NCI-H510A treated with DMSO at 0.1 percent for 48 hours (cell line): ENCODE measurements at regions not wholly inside any gene's neighbourhood (a gene's known extent, or its start where the extent isn't known, plus 50 kb on each side); places are given as distances from the start of the nearest gene placed in this dataset.

Source experiments
- DNase-seq: peaks from one replicate; lab custom pipeline; 2025; lab: John Stamatoyannopoulos, UW

DNA sequence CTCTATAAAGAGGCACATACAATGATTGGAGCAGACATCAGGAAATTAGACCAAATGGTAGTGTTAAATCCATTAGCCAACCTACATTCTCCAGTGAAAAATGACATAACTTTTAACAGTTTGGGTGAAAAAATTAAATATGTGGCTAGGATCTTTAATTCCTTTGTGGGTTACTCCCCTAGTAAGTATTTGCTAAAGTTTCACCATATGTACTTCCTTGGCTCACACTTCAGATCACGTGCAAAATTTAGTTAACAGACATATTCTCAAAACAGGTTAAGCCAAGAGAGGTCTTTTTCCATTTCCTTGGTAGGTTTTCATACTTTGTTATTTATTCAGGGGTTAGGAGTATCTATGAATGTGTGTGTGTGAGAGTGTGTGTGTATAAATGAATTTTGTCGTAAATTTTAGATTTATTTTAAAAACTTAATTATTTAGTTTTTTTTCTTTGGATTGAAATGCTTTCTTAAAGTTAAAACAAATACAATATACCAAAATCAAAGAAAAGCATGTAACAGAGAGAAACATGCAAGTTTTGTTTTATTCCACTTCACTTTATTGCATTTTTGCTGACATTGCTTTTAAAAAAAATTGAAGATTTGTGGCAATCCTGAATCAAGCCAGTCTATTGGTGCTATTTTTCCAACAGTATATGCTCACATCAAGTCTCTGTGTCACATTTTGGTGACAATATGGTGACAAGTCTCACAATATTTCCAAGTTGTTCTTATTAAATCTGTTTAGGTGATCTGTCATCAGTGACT lies 258.7 kb downstream of the FLRT2 start:
- no peak for DNase-seq

DNA sequence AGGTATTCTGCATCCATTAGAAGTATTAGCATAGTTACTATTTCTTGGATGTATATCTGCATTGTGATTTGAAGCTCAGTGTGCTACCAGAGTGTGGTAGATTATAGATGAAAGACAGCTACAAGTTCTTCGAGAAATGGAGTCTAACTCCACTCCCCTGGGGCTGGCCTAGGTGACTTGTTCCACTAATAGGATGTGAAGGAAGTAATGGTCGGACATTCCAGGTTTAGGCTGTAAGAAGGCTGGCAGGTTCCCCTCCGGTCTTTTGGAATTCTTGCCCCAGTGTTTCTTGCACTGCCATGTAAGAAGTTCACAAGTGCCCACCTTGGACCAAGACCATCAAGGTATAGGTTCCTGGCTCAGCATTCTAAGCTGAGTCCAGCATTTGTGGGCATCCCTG lies 236.4 kb downstream of the FLRT2 start:
- no peak for DNase-seq

DNA sequence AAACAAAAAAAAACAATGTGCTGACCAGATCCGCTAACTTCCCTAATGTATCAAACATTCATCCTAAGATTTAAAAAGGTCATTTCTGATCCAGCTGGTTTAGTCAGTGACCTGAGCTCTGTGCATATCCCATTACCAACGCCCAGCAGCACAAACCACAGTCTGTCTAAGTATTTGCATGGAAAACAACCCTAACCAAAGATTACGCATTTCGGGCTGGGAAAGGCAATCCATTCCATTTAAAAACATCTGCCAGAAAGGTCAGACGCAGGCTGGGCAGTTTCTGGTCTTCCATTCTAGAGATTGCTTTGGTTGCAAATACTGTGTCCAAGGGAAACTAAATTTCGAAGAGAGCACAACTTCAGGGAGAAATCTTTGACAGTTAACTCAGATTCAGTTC lies 234.9 kb downstream of the FLRT2 start:
- no peak for DNase-seq

DNA sequence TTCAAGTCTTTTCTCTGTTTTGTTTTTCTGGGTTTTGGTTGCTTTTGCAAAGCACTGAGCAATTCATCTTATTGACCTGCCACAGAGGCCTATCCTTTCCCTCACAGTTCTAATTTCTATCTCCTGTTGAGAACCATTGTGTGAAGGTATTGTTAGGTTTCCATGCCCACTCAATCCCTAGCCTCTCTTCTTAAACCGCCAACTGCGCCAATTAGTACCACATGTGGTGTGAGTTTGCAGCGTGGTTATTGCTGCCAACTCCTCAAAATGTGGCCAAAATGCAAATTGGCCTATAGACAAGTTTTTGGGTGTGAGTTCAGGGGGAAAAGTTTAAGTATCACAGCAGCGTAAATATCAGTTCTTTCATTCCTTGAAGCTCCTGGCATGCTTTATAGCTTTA lies 232.6 kb downstream of the FLRT2 start:
- DNase-seq = no peak

DNA sequence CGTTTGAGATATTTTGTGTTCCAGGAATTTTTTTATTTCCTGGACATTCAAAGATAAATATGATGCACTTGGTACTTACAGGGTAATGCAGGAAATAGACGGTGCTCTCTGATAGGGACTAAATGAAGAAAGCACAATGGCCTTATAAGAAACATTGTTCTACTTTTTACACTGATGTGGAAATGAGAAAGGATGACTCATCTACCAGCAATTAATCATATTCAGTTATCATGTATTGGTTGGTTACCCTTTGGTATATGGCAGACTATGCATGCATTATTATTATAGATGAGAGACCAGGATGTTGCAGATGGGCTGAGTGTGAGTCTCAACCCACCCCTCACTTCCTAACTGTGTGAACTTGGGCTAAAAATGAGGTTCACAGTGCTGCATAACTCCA lies 222.2 kb downstream of the FLRT2 start:
- DNase-seq = no peak

DNA sequence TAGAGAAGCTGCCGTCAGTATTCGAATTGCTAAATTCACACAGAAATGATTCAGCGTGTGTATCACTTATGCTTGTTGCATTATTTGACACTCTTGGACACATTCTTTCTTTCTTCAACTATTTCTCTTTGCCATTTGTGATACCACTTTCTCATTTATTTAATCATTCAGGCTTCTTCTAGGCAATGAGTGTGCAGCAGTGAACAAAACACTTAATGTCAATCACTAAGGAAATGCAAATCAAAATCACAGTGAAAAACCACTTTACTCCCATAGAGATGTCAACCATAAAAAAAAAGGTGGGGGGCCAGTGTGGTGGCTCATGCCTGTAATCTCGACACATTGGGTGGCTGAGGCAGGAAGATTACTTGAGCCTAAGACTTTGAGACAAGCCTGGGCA lies 214.6 kb downstream of the FLRT2 start:
- DNase-seq = no peak

DNA sequence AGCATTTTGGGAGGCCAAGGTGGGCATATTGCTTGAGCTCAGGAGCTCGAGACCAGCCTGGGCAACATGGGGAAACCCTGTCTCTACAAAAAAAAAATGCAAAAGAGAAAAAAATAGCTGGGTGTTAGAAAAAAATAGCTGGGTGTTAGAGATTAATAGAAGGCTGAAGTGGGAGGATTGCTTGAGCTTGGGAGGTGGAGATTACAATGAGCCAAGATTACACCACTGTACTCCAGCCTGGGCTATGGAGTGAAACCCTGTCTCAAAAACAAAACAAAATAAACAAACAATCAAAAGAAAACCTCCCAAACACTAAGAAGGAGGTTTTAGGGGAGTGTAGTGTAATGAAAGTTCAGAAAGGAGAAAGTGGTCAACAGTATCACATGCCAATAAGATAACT lies 202.1 kb downstream of the FLRT2 start:
- no peak for DNase-seq

DNA sequence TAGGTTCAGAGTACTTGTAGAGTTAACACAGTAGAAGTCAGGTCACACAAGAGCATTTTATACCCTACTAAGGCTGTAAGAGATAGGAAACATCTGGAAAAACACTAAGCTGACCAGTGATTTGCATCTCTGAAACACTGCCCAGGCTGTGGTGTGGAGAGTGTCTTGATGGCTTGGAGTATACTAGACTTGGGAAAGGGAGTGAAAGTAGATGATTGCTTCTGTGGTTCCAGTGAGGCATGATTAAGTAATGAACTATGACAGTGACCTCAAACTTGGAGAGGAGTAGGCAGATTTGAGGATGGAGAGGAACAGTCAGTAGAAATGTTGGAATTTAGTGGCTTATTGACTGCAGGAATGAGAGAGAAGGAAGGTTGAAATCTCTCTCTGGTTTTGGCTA lies 201.2 kb downstream of the FLRT2 start:
- no peak for DNase-seq

DNA sequence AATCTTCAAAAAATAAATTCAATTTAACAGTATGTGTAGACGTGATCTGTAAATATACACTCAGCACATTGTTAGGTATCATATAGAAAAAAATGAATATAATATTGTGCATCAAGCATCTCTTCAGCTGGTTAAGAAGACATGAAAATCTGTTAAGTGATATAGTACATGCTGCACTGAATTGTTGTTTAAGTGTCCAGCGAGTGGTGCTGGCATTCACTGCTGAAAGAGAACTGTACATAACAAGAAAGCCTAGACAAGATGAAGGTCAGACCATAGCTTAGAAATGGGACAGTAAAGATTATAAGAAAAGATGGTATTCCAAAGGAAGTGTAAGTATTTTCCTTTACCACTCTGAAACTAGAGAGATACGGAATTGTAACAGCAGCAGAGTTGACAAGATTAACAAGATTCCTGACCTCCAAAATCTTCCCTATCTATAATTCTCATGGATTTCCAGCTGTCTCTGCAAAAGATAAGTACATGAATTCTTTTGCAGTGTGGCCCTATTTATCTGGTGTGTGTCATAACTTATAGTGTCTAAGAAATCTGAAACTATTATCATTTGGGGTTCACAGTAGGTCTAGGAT lies 198.6 kb downstream of the FLRT2 start:
- no peak for DNase-seq

DNA sequence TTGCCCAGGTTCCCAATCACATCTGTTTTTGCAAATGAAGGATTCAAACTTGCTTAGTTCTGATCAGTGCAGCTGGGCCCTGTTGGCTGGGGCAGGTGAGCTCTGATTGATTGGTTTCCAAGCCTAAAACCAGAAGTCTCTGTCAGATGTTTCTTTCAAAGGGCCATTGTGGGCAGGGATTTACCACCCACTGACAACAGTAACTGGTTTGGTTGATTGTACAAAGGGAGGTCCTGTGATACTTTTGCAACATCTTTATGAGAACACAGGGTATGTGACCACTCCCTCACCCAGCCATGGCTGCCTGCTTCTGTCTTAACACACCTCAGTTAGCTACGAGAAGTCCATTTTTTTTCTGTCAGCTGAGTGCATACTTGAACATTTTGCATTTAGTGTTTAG lies 184.1 kb downstream of the FLRT2 start:
- DNase-seq = no peak

DNA sequence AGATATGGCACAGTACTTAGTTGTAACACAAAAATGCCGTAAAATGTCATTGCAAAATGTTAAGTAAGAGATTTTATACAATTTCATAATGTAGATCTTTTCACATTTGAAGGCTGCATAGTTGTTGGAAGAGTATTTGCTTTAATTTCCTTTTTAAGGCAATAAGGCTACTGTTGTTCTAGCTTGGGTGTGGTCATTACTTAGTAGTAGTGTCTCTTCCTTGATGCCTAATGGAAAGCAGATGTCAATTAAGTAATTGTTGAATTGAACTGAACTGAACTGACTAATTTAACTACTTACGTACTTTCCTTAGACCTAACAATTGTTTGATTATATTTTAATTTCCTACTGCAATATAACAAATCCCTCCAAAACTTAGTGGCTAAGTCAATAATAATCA lies 181.7 kb downstream of the FLRT2 start:
- DNase-seq = no peak
